Epithelial cell of esophagus (primary cell): ENCODE measurements at regions not wholly inside any gene's neighbourhood (a gene's known extent, or its start where the extent isn't known, plus 50 kb on each side); places are given as distances from the start of the nearest gene placed in this dataset.
A peak's percentile ranks its signal among the peaks of the same experiment; 100 is the strongest.

Source experiments
- DNase-seq: peaks from one replicate; pipeline ENCODE4 v3.0.0; 2010; ENCODE audit warnings: low read depth
- H3K4me3 ChIP-seq: 2 replicates; pipeline ENCODE4 v1.5.1; 2011; ENCODE audit warnings: mild to moderate bottlenecking, low read length, control low read depth
- CTCF ChIP-seq: IDR thresholded peaks from 2 replicates; pipeline ENCODE4 v1.5.1; 2011; ENCODE audit warnings: low read depth, mild to moderate bottlenecking, low read length, control low read depth, inconsistent platforms; ENCODE audit not compliant: insufficient read depth; ENCODE audit errors: missing control alignments

GRCh38 chr5:18195910-18196309, 561.6 kb downstream of the TAF11L14 start:
- no peak overlapping the region for H3K4me3 ChIP-seq
- no peak for TF ChIP-seq CTCF
- DNase-seq, result peak; percentile 64

GRCh38 chr5:18197734-18198133, 563.5 kb downstream of the TAF11L14 start:
- TF ChIP-seq CTCF, result no peak
- no peak for DNase-seq
- no peak overlapping the region for H3K4me3 ChIP-seq

GRCh38 chr5:18202164-18202563, 567.9 kb downstream of the TAF11L14 start:
- DNase-seq, result peak; percentile 30
- no peak for TF ChIP-seq CTCF
- no peak overlapping the region for H3K4me3 ChIP-seq

- H3K4me3 ChIP-seq, result no peak overlapping the region
- no peak for DNase-seq
- no peak for TF ChIP-seq CTCF
Observed at GRCh38 chr5:18203296-18203695, 569.0 kb downstream of the TAF11L14 start.

GRCh38 chr5:18213666-18214065, 579.4 kb downstream of the TAF11L14 start:
- H3K4me3 ChIP-seq, result no peak overlapping the region
- no peak for DNase-seq
- no peak for TF ChIP-seq CTCF

- no peak for TF ChIP-seq CTCF
- peak; percentile 18 for DNase-seq
- no peak overlapping the region for H3K4me3 ChIP-seq
Observed at GRCh38 chr5:18216016-18216415, 581.8 kb downstream of the TAF11L14 start.

GRCh38 chr5:18216729-18217128, 582.5 kb downstream of the TAF11L14 start:
- no peak overlapping the region for H3K4me3 ChIP-seq
- TF ChIP-seq CTCF, result no peak
- no peak for DNase-seq
